ENCODE measurements at regions not wholly inside any gene's neighbourhood (a gene's known extent, or its start where the extent isn't known, plus 50 kb on each side); places are given as distances from the start of the nearest gene placed in this dataset.

DNA sequence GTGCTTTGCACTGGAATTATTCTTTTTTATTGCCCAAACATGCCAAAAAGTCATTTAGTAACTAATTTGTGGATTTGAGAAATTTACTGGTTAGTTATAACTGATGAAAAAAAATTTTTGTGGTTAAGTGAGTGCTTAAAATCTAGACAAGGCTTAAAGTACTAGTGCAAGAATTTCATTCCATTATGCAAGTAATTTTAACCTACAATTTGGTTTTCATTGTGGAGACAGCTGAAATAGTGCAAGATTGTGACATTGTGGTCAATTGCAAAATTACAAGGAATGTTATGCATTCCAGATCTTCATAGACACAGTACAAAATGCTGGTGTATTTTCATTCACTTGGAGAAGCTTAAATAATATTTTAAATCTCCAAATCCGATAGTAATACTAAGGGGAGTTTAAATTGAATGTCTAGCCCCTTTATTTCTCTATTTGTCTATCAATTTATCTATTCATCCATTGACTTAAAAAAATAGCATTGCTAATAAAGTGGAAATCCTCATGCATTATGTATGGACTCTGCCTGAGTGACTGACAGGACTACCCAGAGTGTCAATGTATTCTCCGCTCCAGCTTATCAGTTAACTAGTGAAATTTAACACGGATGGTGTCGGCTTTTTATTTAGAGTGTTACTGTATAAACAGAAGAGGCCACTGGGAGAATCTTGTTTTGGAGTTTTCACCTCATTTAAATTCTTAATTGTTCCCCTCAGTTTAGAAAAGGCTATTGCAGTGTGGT, 125.9 kb downstream of the ALX1 start:
- TF ChIP-seq, protein P1, sequence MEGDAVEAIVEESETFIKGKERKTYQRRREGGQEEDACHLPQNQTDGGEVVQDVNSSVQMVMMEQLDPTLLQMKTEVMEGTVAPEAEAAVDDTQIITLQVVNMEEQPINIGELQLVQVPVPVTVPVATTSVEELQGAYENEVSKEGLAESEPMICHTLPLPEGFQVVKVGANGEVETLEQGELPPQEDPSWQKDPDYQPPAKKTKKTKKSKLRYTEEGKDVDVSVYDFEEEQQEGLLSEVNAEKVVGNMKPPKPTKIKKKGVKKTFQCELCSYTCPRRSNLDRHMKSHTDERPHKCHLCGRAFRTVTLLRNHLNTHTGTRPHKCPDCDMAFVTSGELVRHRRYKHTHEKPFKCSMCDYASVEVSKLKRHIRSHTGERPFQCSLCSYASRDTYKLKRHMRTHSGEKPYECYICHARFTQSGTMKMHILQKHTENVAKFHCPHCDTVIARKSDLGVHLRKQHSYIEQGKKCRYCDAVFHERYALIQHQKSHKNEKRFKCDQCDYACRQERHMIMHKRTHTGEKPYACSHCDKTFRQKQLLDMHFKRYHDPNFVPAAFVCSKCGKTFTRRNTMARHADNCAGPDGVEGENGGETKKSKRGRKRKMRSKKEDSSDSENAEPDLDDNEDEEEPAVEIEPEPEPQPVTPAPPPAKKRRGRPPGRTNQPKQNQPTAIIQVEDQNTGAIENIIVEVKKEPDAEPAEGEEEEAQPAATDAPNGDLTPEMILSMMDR (IDR thresholded peaks at IDR 0.05): no peak
- no peak for TF ChIP-seq POLR2A (IDR thresholded peaks at IDR 0.05)
